Dermis microvascular lymphatic vessel endothelial cell (primary cell): ENCODE measurements at regions not wholly inside any gene's neighbourhood (a gene's known extent, or its start where the extent isn't known, plus 50 kb on each side); places are given as distances from the start of the nearest gene placed in this dataset.

Source experiments
- DNase-seq, 2 donors: peaks; one replicate each; pipeline versions ENCODE4 v3.0.0 to v3.0.0-alpha.2; 2010; ENCODE audit warnings: low read depth in 2 of 2

DNA sequence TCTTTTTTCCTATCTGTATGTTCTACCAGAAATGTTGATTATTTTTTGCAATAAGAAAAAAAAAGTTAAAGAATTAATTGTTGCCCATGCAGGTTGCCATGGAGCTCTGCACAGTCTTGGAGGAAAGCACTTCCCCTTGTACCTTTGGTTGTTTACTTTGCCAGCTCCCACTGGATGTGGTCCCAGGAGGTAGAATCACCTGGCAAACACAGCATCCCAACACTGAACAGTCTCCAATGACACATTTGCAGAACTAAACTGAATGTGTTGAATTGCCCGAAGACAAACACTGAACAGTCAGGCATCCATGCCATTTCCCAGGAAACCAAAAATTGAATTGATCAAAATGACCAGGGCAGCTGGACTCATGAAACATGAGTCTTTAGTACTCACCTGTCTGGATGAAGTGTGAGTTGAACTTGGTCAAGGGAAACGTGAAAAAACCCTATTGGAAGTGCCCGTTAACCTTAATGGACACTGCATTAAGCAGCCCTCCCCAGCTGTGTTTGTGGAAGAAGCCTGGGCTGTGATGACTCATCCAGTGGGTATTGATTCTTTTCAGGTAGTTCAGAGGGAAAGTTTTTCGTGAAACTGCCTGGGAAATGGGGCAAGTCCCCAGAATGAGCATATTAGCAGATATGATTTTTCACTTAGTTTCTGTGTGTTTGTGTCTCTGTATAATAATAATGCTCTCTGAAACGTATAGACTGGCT is 284.7 kb upstream of the STT3B start:
- DNase-seq: peak in 1 of 2 donors; percentile 20

DNA sequence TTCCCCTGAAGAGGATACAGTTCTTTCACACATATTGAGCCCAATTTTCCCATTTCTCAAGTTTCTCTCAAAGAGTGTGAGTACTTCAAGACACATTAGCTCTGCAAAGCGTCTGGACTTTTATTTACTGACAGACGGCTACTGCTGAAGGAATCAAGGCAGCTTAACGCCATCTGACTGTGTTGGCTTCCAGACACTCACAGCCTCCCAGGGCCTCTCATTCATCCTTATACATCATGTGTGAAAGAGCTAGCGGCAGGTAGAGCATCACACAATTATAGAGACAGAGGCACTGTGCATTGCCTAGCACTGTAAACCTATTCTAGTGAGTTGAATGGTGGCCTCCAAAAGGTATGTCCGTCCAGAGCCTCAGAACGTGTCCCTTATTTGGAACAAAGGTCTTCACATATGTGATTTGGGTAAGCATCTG is 284.1 kb upstream of the STT3B start:
- no peak for DNase-seq

DNA sequence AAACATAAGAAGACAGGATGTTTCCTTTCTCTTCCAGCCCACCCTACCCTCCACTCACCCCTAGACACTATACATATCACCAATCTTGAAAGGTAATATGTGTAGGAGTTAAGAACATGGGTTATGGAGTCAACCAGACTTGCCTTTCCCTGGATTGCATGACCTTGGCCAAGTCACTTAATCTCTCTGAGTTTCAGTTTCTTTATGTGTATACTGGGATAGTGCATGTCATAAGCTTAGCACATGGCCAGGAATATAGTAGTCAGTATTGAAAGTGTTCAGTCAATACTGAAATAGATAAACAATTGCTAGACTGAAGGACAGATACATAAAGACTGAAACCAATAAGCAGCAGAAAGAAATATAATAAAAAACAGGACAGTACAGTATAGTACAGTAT is 283.2 kb upstream of the STT3B start:
- no peak for DNase-seq

DNA sequence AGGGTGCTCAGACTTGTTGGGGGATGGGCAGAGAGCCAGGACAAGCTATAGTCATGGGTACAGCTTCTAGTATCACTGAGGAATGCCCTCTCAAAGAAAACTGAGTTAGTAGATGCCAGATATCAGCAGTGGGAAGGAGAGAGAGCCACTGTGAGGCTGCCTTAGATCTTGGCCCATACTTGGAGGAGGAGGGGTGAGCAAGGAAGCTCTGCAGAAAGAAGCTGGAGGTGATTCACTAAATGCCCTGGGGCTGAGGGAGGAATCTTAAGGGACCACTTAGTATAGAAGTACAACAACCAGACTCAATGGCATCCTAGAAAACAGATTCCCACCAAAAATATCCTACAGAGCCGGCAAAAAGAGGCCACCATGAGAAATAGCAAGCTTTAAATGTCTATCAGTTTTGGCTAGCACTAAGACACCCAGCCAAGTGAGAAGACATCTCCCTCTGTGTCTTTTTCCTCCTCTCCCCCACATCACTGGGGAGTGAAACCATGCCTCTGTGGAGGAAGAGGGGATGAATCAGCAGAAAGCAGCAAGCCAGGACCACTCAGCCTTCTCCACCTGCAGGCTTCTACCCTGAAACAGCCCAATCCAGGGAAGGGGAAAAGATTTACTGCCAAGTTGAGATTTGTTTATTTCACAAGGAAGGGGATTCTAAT is 282.5 kb upstream of the STT3B start:
- DNase-seq: no peak

DNA sequence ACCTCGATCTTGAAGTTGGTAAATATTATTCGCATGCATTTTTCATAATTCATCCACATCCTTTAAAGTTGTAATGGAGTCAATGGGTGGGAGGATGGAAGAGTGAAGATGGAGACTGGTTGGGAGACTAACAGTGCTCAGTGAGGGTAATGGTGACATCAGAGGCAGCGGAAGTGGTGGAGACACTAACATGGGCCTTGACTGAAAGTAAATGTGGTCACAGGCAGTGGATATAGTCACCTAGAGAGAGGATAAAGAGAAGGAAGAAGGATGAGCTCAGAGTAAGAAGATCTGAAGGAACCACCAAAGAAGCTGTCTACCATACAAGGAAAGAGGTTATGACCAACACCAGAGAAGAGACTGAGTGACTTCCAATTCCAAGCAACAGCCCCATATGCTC is 281.6 kb upstream of the STT3B start:
- no peak for DNase-seq

- no peak for DNase-seq
Observed at GRCh38 chr3:31252216-31253185, 280.2 kb upstream of the STT3B start.

DNA sequence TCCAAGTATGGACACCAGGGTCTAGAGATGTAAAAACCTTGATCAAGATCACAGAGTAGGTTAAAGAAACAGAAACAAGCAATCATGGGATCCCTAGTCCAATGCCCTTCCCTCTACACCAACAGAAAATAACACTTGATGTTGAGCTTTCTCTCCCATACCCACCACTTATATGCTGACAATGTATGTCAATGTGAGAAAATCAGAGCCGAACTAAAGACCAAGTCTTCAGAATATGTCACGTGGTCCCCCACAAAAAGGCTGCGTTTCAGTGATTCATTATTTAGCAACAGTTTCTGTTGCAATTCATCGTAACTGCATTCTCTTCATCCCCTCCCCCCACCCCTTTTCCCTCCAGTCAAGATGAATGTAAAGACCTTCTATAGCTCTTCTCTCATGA is 278.9 kb upstream of the STT3B start:
- DNase-seq: no peak

GRCh38 chr3:31254483-31254882 is 278.2 kb upstream of the STT3B start:
- no peak for DNase-seq

DNA sequence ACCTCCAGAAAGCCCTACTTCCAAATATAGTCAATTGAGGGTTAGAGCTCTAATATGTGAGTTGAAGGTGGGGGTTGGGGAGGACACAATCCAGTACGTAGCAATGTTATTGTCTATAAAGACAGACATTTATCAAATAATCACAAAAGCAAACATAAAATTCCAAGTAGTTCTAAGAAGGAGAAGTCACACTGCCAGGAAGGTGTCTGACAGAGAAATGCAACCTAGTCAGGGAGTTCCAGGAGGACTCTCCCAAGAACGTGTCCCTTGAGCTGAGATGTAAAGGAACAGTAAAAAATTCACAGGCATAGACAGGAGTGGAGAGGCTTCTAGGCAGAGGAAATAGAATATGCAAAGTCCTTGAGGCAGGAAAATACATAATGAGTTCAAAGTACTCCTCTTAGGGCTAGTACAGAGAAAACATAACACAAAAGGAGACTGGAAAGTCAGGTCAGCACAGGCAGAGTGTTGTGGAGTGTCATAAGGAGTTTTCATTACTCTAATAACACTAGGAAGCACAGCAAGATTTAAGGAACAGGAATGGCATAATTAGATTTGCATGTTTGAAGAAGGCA is 277.6 kb upstream of the STT3B start:
- no peak for DNase-seq

GRCh38 chr3:31262201-31262600 is 270.5 kb upstream of the STT3B start:
- DNase-seq: no peak

GRCh38 chr3:31263897-31264296 is 268.8 kb upstream of the STT3B start:
- no peak for DNase-seq

DNA sequence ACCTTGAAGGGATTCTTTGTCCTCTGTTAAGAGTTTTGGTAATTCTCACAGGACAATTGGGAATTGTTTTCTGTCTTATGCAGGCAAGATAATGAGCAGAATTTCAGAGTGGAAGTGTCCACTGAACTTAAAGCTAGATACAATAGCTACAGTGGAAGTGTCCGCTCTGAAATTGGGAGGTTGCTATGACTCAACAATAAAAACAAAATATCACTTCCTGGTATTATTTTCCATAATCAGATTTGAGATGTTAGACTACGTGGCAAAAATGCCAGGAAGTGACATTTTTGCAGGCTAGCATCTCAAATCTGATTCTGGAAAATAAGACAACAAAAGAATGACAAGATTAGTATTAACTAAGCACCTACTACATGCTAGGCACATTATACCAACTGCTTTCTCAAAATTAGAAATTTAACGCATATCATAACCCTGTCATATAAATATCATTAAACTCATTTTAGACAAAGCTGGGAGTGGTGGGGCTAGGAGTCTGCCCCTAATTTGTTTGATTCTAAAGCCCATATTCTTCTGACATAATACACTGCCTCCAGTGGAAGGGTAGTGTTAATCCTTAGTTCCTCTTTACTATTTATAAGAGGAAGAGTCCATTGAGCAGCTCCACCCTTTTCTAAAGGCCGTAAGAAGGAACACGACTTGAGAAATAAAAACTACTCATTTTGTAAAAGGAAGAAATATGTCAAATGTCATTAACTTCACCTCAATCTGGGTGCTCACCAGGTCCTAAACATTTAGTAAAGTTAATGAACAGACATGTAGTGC is 266.9 kb upstream of the STT3B start:
- DNase-seq: peak; percentile 85 to 88

DNA sequence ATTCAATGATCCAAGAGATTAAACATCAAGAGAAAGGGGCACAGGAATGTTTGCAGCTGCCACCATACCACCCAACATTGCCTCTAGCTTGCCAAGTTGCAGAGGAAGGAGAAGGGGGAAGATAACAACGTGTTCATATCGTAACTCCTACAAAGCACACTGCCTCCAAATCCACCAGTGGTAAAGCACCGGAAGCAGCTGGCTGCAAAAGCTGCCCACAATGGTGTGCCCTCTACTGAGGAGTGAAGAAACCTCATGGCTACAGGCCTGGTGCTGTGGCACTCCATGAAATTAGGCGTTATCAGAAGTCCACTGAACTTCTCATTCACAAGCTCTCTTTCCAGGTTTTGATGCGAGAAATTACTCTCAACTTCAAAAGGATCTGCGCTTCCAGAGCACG is 263.9 kb upstream of the STT3B start:
- no peak for DNase-seq

GRCh38 chr3:31270010-31270409 is 262.7 kb upstream of the STT3B start:
- no peak for DNase-seq

- DNase-seq: peak in 1 of 2 donors; percentile 11
Observed at GRCh38 chr3:31274326-31275024, 258.2 kb upstream of the STT3B start.

DNA sequence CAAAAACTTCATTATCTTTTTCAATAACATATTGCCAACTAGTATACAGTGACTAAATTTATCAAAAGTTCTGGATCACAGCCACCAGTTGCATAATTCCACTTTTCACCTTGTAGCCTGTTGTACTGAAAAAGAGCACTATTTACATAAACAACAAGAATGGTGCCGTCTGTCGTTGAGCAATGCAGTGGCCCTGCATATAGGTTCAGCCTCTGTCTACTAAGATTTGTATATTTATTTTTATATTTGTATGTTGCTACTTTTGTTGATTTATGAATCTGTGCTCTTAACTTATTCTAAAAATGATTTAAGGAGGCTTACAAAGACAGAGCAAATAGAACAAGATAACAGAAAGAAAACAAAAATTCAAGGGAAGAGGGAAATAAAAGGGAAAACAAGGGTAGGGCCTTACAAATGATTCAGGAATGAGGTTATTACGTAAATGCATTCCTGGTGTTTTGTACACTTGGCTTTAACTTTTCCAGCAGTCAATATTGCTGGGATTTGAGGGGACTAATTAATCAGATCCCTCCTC is 257.6 kb upstream of the STT3B start:
- peak; percentile 35 to 89 for DNase-seq

DNA sequence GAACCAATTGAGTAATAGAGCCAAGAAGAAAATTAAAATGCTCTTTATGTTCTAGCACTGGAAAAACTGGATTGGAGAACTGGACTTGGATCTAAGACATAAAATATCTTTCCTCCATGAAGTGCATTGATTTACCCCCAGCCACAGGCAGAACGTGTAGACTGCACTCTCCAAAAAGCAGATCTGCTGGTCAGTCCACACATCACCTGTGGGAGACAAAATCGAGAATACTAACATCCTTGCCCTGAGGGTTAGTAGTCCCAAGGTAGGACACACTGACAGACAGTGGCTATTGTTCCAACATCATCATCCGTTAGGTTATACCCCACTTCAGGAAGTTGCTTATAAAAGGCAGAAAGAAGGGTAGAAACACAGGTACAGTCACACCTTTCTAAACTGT is 257.1 kb upstream of the STT3B start:
- no peak for DNase-seq

- DNase-seq: peak; percentile 84 to 95
Observed at GRCh38 chr3:31277582-31277981, 255.1 kb upstream of the STT3B start.

- peak in 1 of 2 donors; percentile 16 for DNase-seq
Observed at GRCh38 chr3:31278532-31278931, 254.2 kb upstream of the STT3B start.

GRCh38 chr3:31284776-31285175 is 247.9 kb upstream of the STT3B start:
- no peak for DNase-seq
